PC-3 (cell line): ENCODE measurements at regions not wholly inside any gene's neighbourhood (a gene's known extent, or its start where the extent isn't known, plus 50 kb on each side); places are given as distances from the start of the nearest gene placed in this dataset.

ENCODE experiments used
- CTCF ChIP-seq: fragments of 300-600 bp; sonication (generic); conservative IDR thresholded peaks from 2 replicates; pipeline ENCODE4 v1.5.1; 2017; ENCODE audit warnings: antibody characterized with exemption, low read depth, mild to moderate bottlenecking, low read length
- EZH2 ChIP-seq: fragments of 300-600 bp; sonication (generic); IDR thresholded peaks from one replicate; pipeline ENCODE4 v1.6.1; 2017; ENCODE audit warnings: antibody characterized with exemption, mild to moderate bottlenecking, low read length; ENCODE audit not compliant: unreplicated experiment

- TF ChIP-seq EZH2 = no peak
- no peak for TF ChIP-seq CTCF
These were observed 74.1 kb upstream of the PIK3R1 start for GRCh38 chr5:68141494-68141893.
